GM21447 (cell line): ENCODE measurements at regions not wholly inside any gene's neighbourhood (a gene's known extent, or its start where the extent isn't known, plus 50 kb on each side); places are given as distances from the start of the nearest gene placed in this dataset.

ENCODE experiments used
- ATAC-seq: cut with Tn5 transposase; IDR thresholded peaks from one replicate; pipeline ENCODE4 v1.9.1; 2021; ENCODE audit not compliant: unreplicated experiment

DNA sequence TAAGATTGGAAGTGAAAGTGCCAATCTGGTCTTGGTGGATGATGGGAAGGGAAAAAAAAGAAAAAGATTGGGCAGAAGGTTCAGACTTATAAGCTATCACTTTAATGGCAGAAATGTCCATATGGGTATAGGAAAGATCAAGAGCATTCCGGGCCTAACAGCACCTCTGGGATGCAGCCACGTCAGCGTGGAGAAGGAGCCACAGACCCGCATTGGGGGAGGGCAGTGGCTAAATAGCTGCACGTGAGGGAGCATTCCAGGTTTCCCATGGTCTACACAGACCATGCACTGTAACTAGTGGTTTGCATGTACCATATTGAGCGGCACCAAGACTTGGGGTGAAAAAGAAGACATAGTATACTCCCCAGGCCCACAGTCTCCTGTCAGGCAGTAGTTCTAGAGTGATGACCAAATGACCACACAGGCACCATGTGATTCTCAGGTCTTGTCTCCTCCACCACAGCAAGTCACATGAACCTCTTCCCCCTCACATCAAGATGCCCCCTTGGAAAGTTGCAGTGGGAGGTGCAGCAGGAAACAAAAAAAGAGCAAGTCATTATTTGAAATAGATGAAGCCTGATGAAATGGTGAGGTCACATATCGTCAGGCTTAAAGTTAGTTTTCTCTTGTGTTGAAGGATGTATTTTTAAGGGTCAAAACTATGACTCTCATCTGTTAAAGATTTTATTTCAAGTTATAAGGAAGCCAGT lies 94.4 kb upstream of the TNFAIP3 start:
- no peak for ATAC-seq

GRCh38 chr6:137775227-137775626 lies 91.8 kb upstream of the TNFAIP3 start:
- ATAC-seq: no peak

GRCh38 chr6:137775720-137776119 lies 91.3 kb upstream of the TNFAIP3 start:
- no peak for ATAC-seq

- no peak for ATAC-seq
Measured at GRCh38 chr6:137776256-137776655, 90.8 kb upstream of the TNFAIP3 start.

GRCh38 chr6:137776786-137777686 lies 90.0 kb upstream of the TNFAIP3 start:
- no peak for ATAC-seq

DNA sequence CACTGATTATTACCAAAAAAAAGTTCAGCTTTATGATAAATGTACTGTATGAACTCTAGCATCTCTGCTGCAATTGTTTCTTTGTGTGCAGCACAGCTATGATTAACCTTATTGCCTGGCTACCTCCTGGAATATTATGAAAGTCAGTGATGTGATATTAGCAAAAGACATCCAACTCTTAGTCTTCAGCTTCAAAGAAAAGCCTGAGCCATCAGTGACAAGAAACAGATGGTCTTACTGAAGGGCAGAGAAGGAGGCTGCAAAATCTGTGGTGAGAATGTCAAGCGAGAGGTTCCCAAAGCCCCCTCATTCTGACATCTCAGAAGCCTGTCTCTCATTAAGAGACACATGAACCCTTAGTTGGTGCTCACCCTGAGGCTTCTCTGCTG lies 89.4 kb upstream of the TNFAIP3 start:
- no peak for ATAC-seq

- ATAC-seq: no peak
Measured at GRCh38 chr6:137779982-137780381, 87.1 kb upstream of the TNFAIP3 start.

- no peak for ATAC-seq
Measured at GRCh38 chr6:137780447-137781034, 86.5 kb upstream of the TNFAIP3 start.

DNA sequence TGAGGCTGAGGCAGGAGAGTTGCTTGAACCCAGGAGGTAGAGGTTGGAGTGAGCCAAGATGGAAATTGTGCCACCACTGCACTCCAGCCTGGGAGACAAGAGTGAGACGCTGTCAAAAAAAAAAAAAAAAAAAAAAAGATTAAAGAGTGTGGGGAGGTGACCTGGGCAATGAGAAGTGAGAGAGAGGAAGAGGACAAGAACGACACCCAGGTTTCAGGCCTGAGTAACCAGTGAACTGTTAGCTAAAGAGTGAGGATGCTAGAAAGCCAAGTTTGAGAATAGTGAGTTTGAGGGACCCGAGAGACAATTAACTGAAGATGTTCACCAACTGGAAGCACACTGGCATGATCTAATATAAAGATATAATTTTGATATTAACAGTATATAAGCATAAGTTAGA lies 85.4 kb upstream of the TNFAIP3 start:
- ATAC-seq: no peak

- no peak for ATAC-seq
Measured at GRCh38 chr6:137782166-137783039, 84.7 kb upstream of the TNFAIP3 start.

DNA sequence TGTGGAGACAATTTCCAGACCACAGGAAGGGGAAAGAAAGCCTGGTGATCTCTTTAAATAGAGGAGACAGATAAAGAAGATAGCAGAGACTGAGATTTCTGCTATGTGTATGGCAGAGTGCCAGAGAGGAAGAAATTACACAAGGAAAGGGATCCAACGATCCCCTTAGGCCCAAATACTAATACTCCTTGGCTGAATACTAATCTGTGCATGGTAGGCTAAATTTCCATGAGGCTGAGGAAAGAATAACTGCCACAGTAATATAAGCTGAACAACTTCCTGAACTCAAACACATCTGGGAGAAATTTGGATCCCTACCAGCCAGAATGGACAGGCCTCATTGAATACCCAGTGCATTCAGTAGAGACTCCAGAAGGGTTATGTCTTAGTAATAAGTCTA lies 83.3 kb upstream of the TNFAIP3 start:
- no peak for ATAC-seq

GRCh38 chr6:137784583-137784982 lies 82.5 kb upstream of the TNFAIP3 start:
- no peak for ATAC-seq

DNA sequence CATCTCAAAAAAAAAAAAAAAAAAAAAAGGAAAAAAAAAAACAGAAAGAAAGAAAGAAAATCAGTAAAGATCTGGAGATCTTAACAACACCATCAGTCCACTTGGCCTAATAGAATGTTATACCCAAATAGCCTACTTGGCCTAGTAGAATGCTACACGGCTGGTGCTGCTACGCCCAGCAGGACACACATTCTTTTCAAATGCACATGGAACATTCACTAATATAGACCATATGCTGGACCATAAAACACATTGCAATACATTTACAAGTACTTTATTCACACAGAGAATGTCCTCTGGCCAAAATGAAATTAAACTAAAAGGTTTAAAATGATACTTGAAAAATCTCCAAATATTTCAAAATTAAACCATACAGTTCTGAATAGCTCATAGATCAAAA lies 80.0 kb upstream of the TNFAIP3 start:
- ATAC-seq: no peak

- ATAC-seq: no peak
Measured at GRCh38 chr6:137788248-137788647, 78.8 kb upstream of the TNFAIP3 start.

- no peak for ATAC-seq
Measured at GRCh38 chr6:137791281-137792159, 75.5 kb upstream of the TNFAIP3 start.

- no peak for ATAC-seq
Measured at GRCh38 chr6:137792160-137793033, 74.7 kb upstream of the TNFAIP3 start.

DNA sequence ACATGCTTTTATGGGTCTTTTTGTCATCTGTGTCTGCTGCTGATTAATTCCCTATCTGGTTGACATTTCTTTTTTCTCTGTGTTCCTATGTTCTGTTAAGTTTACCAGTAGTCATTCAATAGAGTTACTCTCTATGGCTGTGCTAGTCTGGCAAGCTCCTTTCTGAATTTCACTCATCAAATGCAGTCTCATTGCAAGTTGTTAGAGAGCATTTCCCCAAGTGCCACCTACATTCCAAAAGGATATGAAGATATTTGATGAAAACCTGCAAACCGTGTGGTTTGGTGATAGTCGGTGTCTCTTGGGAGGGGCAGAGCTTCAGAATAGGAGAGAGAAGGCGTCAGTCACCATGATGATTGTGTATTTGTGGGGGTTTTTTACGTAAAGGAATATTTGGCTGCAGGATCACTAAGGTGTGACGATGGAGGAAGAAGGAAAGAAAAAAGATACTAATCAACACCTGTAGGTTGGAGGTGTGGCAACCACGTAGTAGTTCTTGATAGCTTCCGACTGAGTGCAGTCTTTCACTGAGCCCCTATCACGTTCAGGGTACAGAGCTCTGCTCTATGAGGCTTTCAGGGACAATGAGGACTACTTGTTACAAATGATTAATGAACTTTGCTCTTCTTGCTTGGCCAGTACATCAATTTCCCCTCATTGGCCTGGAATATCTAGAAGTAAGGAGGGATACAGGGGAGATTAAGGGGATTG lies 73.1 kb upstream of the TNFAIP3 start:
- no peak for ATAC-seq

GRCh38 chr6:137794516-137795201 lies 72.4 kb upstream of the TNFAIP3 start:
- ATAC-seq: no peak
